Stomach (tissue), 8 donors: ENCODE measurements at regions not wholly inside any gene's neighbourhood (a gene's known extent, or its start where the extent isn't known, plus 50 kb on each side); places are given as distances from the start of the nearest gene placed in this dataset.

Experiments
- DNase-seq, 2 donors: peaks; one replicate each; pipeline versions ENCODE4 v3.0.0 to v3.0.0-alpha.2; 2013 to 2019
- H3K27ac ChIP-seq, 5 donors: fragments of 200-600 bp in 4 of 5; sonication (generic) in 4 of 5; one replicate each; pipeline ENCODE4 v1.5.1; 2013 to 2019; ENCODE audit warnings: mild to moderate bottlenecking in 1 of 5, moderate library complexity in 1 of 5
- H3K27me3 ChIP-seq, 3 donors: fragments of 200-600 bp; sonication (generic); one replicate each; pipeline ENCODE4 v1.5.1; 2017 to 2019; ENCODE audit warnings: mixed run types in 1 of 3
- H3K36me3 ChIP-seq, 4 donors: fragments of 200-600 bp; sonication (generic); 1 replicate in 3 of 4; 2 replicates in 1 of 4; pipeline ENCODE4 v1.5.1; 2016 to 2019
- H3K4me1 ChIP-seq, 4 donors: fragments of 200-600 bp; sonication (generic); one replicate each; pipeline ENCODE4 v1.5.1; 2016 to 2019
- H3K4me3 ChIP-seq, 4 donors: fragments of 200-600 bp; sonication (generic) in 3 of 4; one replicate each; pipeline ENCODE4 v1.5.1; 2016 to 2019; ENCODE audit warnings: mild to moderate bottlenecking in 1 of 4
- H3K9me3 ChIP-seq, 4 donors: fragments of 200-600 bp; sonication (generic); one replicate each; pipeline ENCODE4 v1.5.1; 2016 to 2019
- EP300 ChIP-seq: sonication (generic); formaldehyde crosslinking; IDR thresholded peaks from one replicate; pipeline ENCODE4 v1.6.1; 2017; ENCODE audit warnings: antibody characterized with exemption
- POLR2A ChIP-seq, 4 donors: fragments of 450-650 bp; IDR thresholded peaks; one replicate each; pipeline ENCODE4 v1.6.1; 2016; ENCODE audit warnings: antibody characterized with exemption in 4 of 4, control low read depth in 2 of 4, mild to moderate bottlenecking in 1 of 4, moderate library complexity in 1 of 4
- POLR2AphosphoS5 ChIP-seq, 3 donors: sonication (generic); formaldehyde crosslinking; IDR thresholded peaks; one replicate each; pipeline ENCODE4 v1.6.1; 2016; ENCODE audit warnings: antibody characterized with exemption in 3 of 3
- WGBS, 5 donors: extraction: QIAGEN DNeasy Blood & Tissue Kit in 3 of 5; methylation state at CpG; one replicate each; pipeline versions ENCODE4 v1.1.5 to v1.1.7; 2013 to 2018; 5-methylcytosine and 5-hydroxymethylcytosine counted together
- intact Hi-C: fragments of 100-400 bp; cut with DNase I; formaldehyde crosslinking; loops from one replicate; pipeline ENCODE4 v1.15.1; 2023; ENCODE audit warnings: low total_unique reads
- TF ChIP-seq, protein P1 (sequence below), 7 experiments: fragments of 450-650 bp in 4 of 7; fragments of 200-600 bp in 3 of 7; sonication (generic) in 3 of 7; IDR thresholded peaks; one replicate each; pipeline ENCODE4 v1.5.1; 2016 to 2019; ENCODE audit warnings: antibody characterized with exemption in 7 of 7, control low read depth in 2 of 7, mild to moderate bottlenecking in 1 of 7
- donor health status: healthy with polysubstance abuse.
- donor health status: Bipolar disorder and iron deficiency.
- donor health status: healthy.

- no peak overlapping the region for H3K27ac ChIP-seq
Observed at GRCh38 chr2:76188334-76189008, 477.8 kb upstream of the GCFC2 start.

GRCh38 chr2:76187415-76187814, 476.7 kb upstream of the GCFC2 start:
- no peaks in the 10 kb centered on the region for H3K4me1 ChIP-seq

More at GRCh38 chr2:76188334-76189008, 477.8 kb upstream of the GCFC2 start:
- WGBS, 5 donors: 62 to 82% (median 78%) methylated on average over 4 of the region's 4 CpGs
- Histone ChIP-seq H3K4me1 (no peaks in the 10 kb centered on the region), H3K4me3 (no peak overlapping the region), H3K9me3 (no peaks in the 10 kb centered on the region), H3K36me3 (no peaks in the 10 kb centered on the region), H3K27me3 (no peaks in the 10 kb centered on the region)
- DNase-seq: no peak
- no peak for TF ChIP-seq EP300
- TF ChIP-seq, protein P1, sequence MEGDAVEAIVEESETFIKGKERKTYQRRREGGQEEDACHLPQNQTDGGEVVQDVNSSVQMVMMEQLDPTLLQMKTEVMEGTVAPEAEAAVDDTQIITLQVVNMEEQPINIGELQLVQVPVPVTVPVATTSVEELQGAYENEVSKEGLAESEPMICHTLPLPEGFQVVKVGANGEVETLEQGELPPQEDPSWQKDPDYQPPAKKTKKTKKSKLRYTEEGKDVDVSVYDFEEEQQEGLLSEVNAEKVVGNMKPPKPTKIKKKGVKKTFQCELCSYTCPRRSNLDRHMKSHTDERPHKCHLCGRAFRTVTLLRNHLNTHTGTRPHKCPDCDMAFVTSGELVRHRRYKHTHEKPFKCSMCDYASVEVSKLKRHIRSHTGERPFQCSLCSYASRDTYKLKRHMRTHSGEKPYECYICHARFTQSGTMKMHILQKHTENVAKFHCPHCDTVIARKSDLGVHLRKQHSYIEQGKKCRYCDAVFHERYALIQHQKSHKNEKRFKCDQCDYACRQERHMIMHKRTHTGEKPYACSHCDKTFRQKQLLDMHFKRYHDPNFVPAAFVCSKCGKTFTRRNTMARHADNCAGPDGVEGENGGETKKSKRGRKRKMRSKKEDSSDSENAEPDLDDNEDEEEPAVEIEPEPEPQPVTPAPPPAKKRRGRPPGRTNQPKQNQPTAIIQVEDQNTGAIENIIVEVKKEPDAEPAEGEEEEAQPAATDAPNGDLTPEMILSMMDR (IDR thresholded peaks at IDR 0.05): no peak
- no peak for TF ChIP-seq POLR2A (IDR thresholded peaks at IDR 0.05)
- no peak for TF ChIP-seq POLR2AphosphoS5 (IDR thresholded peaks at IDR 0.05)
- intact Hi-C loops: no loop called here

DNA sequence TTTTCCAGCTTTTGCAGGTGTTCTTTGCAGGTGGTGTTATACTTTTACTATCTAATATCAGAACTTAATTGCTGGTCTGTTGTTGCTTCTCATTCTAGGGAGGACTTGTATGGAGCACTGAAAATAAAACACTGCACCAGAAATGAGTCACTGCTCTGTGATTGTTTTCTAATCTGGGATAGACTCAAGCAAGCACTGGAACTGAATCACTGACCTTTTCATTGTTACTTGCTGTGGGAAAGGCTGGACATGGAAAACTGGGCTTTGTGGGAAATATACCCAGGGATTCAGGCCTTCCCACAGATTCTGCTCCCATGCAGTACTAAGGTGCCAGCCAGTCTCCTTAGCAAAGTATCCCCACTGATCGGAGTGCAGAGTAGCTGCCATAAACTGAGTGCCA, 470.0 kb upstream of the GCFC2 start:
- Histone ChIP-seq H3K27ac (no peak overlapping the region), H3K4me1 (no peaks in the 10 kb centered on the region), H3K4me3 (no peak overlapping the region), H3K36me3 (no peaks in the 10 kb centered on the region), H3K9me3 (peaks cover 0 to 34% (median 11%) of the 10 kb centered on the region in 4 donors), H3K27me3 (no peaks in the 10 kb centered on the region)
- no peak for DNase-seq
- TF ChIP-seq POLR2AphosphoS5 (IDR thresholded peaks at IDR 0.05) (no peak), POLR2A (IDR thresholded peaks at IDR 0.05) (no peak), EP300 (no peak)
- TF ChIP-seq, protein P1 (IDR thresholded peaks at IDR 0.05): no peak
- intact Hi-C loops: no loop called here
- 85 to 92% (median 88%) methylated on average over 1 of the region's 1 CpG for WGBS, 5 donors

More at GRCh38 chr2:76187415-76187814, 476.7 kb upstream of the GCFC2 start:
- H3K27me3 ChIP-seq: no peaks in the 10 kb centered on the region
- DNase-seq: no peak
- intact Hi-C loops: no loop called here
- TF ChIP-seq, protein P1 (IDR thresholded peaks at IDR 0.05): no peak
- no peak for TF ChIP-seq POLR2A (IDR thresholded peaks at IDR 0.05)
- no peak for TF ChIP-seq EP300
- TF ChIP-seq POLR2AphosphoS5 (IDR thresholded peaks at IDR 0.05): no peak
- no peaks in the 10 kb centered on the region for H3K36me3 ChIP-seq
- no peak overlapping the region for H3K27ac ChIP-seq
- WGBS, 5 donors: 55 to 73% (median 63%) methylated on average over 1 of the region's 1 CpG
- no peaks in the 10 kb centered on the region for H3K9me3 ChIP-seq
- H3K4me3 ChIP-seq: no peak overlapping the region

DNA sequence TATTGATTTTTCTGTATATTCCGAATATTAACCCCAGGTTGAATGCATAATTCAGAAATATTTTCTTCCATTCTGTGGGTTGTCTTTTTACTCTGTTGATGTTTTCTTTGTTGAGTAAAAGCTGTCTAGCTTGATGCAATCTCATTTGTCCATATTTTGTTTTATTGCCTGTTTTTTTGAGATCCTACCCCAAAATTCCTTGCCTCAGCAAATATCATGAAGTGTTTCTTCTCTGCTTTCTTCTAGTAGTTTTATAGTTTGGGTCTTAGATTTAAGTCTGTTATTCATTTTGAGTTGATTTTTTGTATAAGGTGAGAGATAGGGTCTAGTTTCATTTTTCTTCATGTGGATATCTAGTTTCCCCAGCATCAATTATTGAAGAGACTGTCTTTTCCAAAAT, 467.9 kb upstream of the GCFC2 start:
- no peak for DNase-seq

More for the DNA sequence above, 467.9 kb upstream of the GCFC2 start:
- intact Hi-C loops: no loop called here
- no peaks in the 10 kb centered on the region for H3K4me1 ChIP-seq
- H3K27ac ChIP-seq: no peak overlapping the region
- WGBS, 5 donors: 83 to 95% (median 92%) methylated on average over 1 of the region's 1 CpG
- H3K9me3 ChIP-seq: peaks cover 0 to 47% (median 13%) of the 10 kb centered on the region in 4 donors
- no peaks in the 10 kb centered on the region for H3K36me3 ChIP-seq
- no peak overlapping the region for H3K4me3 ChIP-seq
- TF ChIP-seq POLR2AphosphoS5 (IDR thresholded peaks at IDR 0.05) (no peak), EP300 (no peak), POLR2A (IDR thresholded peaks at IDR 0.05) (no peak)
- TF ChIP-seq, protein P1 (IDR thresholded peaks at IDR 0.05): no peak
- no peaks in the 10 kb centered on the region for H3K27me3 ChIP-seq
